Mucosa of rectum (tissue), 2 donors: ENCODE measurements at regions not wholly inside any gene's neighbourhood (a gene's known extent, or its start where the extent isn't known, plus 50 kb on each side); places are given as distances from the start of the nearest gene placed in this dataset.

Source experiments
- H3K27ac ChIP-seq, 2 donors: one replicate each; pipeline ENCODE4 v1.7.0; 2013; ENCODE audit warnings: inconsistent platforms in 2 of 2, low read depth in 2 of 2, low read length in 2 of 2
- H3K27me3 ChIP-seq, 2 donors: one replicate each; pipeline ENCODE4 v1.7.0; 2013; ENCODE audit warnings: low read length in 2 of 2; ENCODE audit not compliant: control insufficient read depth in 2 of 2, insufficient read depth in 2 of 2
- H3K36me3 ChIP-seq, 2 donors: one replicate each; pipeline ENCODE4 v1.7.0; 2013; ENCODE audit warnings: low read length in 2 of 2; ENCODE audit not compliant: control insufficient read depth in 2 of 2, insufficient read depth in 2 of 2
- H3K4me1 ChIP-seq, 2 donors: one replicate each; pipeline ENCODE4 v1.7.0; 2013; ENCODE audit warnings: low read length in 2 of 2, mild to moderate bottlenecking in 1 of 2; ENCODE audit not compliant: control insufficient read depth in 2 of 2, insufficient read depth in 2 of 2
- H3K4me3 ChIP-seq, 2 donors: one replicate each; pipeline ENCODE4 v1.7.0; 2013; ENCODE audit warnings: low read length in 2 of 2
- H3K9ac ChIP-seq, 2 donors: one replicate each; pipeline ENCODE4 v1.7.0; 2013; ENCODE audit warnings: low read length in 2 of 2, low read depth in 1 of 2, mild to moderate bottlenecking in 1 of 2
- H3K9me3 ChIP-seq, 2 donors: one replicate each; pipeline ENCODE4 v1.7.0; 2013; ENCODE audit warnings: low read length in 2 of 2; ENCODE audit not compliant: control insufficient read depth in 2 of 2
- donor health status: healthy.
- donor health status: Normal muscosa, but diverticular disease.

DNA sequence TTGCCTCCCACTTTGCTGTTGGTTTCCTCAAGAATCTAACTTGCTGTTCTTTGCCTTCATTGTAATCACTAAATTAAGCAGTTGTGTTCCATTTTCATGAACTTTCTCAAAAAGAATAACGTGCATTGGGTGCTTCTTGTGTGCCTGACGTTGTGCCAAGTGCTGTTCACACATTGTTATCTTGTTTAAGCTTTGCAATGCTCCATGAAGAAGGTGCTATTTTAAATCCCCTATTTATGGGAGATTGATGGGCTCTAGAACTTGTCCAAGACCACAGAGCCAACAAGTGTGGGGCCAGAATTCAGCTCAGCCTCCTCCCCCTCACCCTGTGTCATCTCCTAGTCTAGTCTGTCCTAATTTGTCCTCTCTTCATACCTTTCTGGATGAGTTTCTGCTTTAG is 199.8 kb downstream of the C1orf94 start:
- Histone ChIP-seq H3K9me3 (no peaks in the 10 kb centered on the region), H3K4me1 (no peaks in the 10 kb centered on the region), H3K9ac (no peak overlapping the region), H3K36me3 (no peaks in the 10 kb centered on the region), H3K27me3 (peaks cover 0 to 2% of the 10 kb centered on the region in 2 donors), H3K4me3 (no peak overlapping the region), H3K27ac (no peak overlapping the region)

DNA sequence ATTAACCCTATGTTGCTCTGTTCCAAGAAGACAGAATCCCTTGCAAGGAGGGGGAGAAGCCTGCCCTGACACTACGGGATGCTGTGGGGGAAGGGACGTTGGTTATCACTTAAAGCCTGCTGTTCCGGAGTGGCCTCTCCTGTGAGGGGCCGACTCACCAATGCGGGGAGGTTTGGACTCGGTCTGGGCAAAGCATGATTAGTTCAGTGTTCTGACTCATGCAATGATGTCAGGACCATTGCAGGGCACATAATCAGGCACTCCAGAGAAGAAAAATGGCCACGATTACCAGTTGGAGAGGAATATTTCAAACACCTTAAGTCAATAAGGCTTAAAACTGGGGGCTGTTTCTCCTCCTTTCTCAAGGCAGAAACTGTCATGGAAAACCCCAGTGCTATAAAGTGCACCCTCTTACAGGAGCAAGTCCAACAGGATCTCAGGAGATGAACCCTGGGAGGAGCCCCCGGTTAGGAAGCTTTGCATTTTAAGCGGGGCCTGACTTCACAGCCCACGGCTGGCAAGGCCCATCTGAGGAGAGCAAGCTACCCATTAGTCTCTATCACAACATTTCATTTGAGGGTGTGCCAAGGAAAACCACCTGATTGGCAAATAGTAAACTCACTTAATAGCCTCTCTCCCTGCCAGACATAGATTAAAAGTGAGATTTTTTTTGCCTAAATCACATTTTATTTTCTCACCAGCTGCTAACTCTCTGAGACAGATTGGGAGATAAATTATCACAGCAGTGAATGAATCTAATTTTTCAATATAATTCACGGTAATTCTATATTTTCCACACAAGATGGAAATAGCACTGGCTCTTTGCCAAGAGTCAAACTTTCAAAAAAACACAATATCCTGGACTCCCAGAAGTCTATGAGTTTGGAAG is 202.5 kb downstream of the C1orf94 start:
- Histone ChIP-seq H3K9ac (no peak overlapping the region), H3K9me3 (no peaks in the 10 kb centered on the region), H3K4me3 (no peak overlapping the region), H3K36me3 (no peaks in the 10 kb centered on the region), H3K27me3 (peaks cover 0 to 3% of the 10 kb centered on the region in 2 donors), H3K27ac (no peak overlapping the region), H3K4me1 (no peaks in the 10 kb centered on the region)

DNA sequence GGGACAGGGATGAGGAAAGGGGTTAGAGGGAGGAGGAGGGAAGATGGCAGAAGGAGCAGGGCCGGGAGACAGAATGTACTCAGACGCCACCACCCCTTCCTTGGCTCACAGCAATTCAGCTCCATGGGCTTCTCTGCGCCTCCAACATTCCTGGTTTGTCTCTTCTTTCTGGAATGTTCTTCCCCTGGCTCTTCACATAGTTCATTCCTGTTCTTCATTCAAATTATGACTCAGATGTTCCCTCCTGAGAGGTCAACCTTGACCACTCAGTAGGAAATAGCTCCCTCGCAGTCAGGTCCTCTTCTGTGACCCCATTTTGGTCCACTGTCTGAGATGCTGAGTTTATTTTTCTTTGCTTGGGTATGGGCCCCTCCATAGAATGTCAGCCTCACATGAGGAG is 203.2 kb downstream of the C1orf94 start:
- no peaks in the 10 kb centered on the region for H3K9me3 ChIP-seq
- H3K4me3 ChIP-seq: no peak overlapping the region
- H3K27ac ChIP-seq: no peak overlapping the region
- H3K36me3 ChIP-seq: no peaks in the 10 kb centered on the region
- H3K27me3 ChIP-seq: peaks cover 0 to 3% of the 10 kb centered on the region in 2 donors
- no peak overlapping the region for H3K9ac ChIP-seq
- no peaks in the 10 kb centered on the region for H3K4me1 ChIP-seq

DNA sequence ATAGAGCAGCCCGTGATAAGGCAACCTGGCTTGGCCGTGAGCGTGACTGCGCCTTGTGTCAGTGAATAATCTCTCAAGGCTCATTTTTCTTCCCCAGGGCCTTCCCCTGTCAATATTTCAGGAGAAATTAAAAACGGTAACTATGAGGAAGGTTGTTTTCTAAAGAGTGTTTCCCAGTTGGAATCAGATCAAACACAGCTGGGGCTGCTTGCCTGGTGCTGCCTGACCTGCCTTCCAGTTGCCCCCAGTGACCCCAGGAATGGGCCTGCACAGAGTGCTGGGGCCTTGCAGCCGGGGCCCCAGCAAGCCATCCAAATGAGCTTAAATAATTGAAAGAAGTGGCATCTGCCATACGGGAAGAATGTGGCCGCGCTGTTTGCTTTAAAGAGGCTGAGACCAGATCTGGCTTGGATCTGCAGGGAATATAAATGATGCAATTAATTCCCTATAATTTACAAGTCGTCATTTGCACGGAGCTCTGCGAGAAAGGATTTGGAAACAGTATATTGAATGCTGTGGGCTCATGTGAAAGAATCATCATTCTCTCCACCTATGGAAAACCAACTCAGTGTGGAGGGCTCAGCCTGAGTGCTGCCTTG is 203.9 kb downstream of the C1orf94 start:
- no peak overlapping the region for H3K4me3 ChIP-seq
- H3K9ac ChIP-seq: no peak overlapping the region
- H3K9me3 ChIP-seq: no peaks in the 10 kb centered on the region
- H3K4me1 ChIP-seq: no peaks in the 10 kb centered on the region
- no peak overlapping the region for H3K27ac ChIP-seq
- H3K36me3 ChIP-seq: no peaks in the 10 kb centered on the region
- H3K27me3 ChIP-seq: peaks cover 0 to 3% of the 10 kb centered on the region in 2 donors

DNA sequence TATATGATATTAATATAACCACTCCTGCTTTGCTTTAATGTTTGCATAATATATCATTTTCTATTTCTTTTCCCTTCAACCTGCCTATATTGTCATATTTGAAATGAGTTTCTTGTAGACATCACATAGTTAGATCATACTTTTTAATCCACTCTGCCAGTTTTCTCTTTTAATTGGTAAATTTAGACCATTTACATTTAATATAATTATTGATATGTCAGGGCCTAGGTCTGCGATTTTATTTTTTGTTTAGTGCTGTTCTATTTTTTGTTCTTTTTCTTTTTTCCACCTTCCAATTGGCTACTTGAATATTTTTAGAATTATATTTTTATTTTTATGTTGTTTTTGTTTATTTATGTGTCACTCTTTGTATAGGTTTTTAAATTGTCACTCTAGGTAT is 213.3 kb downstream of the C1orf94 start:
- H3K27ac ChIP-seq: no peak overlapping the region
- H3K9ac ChIP-seq: no peak overlapping the region
- no peaks in the 10 kb centered on the region for H3K36me3 ChIP-seq
- H3K4me1 ChIP-seq: no peaks in the 10 kb centered on the region
- no peaks in the 10 kb centered on the region for H3K27me3 ChIP-seq
- no peak overlapping the region for H3K4me3 ChIP-seq
- H3K9me3 ChIP-seq: no peaks in the 10 kb centered on the region

DNA sequence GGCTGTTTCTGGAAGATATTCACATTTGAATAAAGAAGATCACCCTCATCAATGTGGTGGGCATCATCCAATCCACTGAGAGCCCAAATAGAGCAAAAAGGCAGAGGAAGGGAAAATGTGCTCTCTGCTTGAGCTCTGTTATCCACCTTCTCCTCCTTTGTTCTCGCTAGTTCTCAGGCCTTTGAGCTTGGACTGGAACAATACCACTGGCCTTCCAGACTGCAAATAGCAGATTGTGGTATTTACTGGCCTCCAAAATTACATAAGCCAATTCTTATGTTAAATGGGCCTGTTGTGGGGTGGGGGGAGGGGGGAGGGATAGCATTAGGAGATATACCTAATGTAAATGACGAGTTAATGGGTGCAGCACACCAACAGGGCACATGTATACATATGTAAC is 219.3 kb downstream of the C1orf94 start:
- Histone ChIP-seq H3K9me3 (no peaks in the 10 kb centered on the region), H3K27ac (no peak overlapping the region), H3K27me3 (peaks cover 0 to 7% of the 10 kb centered on the region in 2 donors), H3K36me3 (no peaks in the 10 kb centered on the region), H3K4me1 (no peaks in the 10 kb centered on the region), H3K4me3 (no peak overlapping the region), H3K9ac (no peak overlapping the region)

DNA sequence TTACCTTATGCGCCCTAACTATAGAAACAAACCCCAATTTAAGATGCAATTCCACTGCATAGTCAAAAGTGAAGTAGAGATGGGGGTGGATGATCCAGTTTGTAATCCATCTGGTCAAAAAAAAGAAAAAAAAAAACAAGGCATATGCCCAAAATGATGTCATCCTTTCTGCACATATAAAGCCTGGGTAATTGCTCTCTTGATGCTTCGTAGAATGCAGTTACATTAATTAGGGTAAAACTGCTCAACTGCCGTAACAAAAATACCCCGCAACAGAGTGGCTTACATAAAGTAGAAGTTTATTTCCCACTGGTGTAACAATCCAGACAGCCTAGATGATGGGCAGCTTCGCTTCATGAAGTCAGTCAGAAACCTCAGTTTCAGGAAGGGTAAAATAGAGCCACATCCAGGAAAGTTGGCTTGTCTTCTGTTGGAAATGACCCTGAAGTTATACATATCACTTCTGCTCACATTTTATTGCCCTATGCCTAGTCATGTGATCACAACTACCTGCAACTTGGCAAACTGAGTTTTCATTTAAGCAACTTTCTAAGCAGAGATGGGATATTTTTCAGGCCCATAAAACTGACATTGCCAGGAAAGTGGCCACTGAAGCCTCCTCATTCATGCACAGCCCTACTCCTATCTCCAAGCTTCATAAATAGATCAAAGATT is 221.7 kb downstream of the C1orf94 start:
- Histone ChIP-seq H3K4me1 (no peaks in the 10 kb centered on the region), H3K9ac (no peak overlapping the region), H3K27ac (no peak overlapping the region), H3K9me3 (no peaks in the 10 kb centered on the region), H3K27me3 (peaks cover 0 to 7% of the 10 kb centered on the region in 2 donors), H3K36me3 (no peaks in the 10 kb centered on the region), H3K4me3 (no peak overlapping the region)

DNA sequence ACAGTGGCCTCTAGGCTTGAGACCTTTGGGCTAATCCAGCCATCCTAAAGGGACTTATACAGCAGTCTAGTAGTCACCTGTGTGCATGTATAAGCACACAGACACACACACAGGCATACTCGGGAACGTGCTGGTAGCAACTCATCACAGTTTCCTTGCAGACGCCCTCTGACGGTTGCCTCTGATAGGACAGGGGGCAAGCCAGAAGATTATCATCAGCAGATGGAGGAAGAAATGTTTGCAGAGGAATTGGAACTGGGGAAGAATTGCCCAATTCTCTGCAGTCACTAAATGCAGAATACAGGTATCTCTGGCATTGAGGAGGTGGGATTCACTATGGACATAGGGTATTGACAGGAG is 222.2 kb downstream of the C1orf94 start:
- no peaks in the 10 kb centered on the region for H3K9me3 ChIP-seq

DNA sequence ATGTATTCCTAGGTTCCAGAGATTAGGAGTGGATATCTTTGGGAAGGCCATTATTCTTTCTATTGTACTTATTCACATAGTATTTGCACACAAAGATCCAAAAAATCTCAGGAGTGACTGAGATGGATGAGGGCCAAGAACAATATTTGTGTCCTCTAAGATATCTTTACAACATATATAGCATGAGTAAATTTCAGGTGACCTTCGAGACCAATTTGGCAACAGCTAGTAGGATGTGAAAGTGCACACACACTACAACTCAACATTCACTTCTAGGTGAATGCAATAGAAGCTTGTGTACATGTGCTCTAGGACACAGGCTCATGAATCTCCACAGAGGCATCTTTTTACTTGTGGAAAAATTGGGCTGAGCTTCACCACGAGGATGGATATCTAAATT is 224.0 kb downstream of the C1orf94 start:
- Histone ChIP-seq H3K4me3 (no peak overlapping the region), H3K27ac (no peak overlapping the region), H3K9ac (no peak overlapping the region), H3K36me3 (no peaks in the 10 kb centered on the region), H3K27me3 (peaks cover 0 to 15% of the 10 kb centered on the region in 2 donors), H3K9me3 (peaks cover 3% of the 10 kb centered on the region in 2 donors), H3K4me1 (no peaks in the 10 kb centered on the region)

More for the DNA sequence above, 222.2 kb downstream of the C1orf94 start:
- H3K27ac ChIP-seq: no peak overlapping the region
- no peaks in the 10 kb centered on the region for H3K36me3 ChIP-seq
- H3K9ac ChIP-seq: no peak overlapping the region
- no peaks in the 10 kb centered on the region for H3K4me1 ChIP-seq
- peaks cover 0 to 7% of the 10 kb centered on the region in 2 donors for H3K27me3 ChIP-seq
- no peak overlapping the region for H3K4me3 ChIP-seq

DNA sequence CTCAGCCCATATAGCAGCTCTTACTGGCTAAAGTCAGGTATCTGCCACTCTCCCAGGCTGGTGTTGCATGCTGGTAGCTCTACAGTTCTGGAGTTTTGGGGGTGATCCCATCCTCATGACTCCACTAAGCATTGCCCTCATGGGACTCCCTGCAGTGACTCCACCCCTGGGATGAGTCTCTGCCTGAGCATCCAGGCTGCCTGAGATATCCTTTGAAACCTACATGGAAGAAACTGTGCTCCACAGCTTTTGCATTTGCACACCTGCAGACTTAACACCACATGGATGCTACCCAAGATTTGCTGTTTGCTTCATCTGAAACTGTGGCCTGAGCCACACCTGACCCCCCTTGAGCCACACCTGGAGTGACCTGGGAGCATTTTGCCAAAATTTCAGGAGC is 226.4 kb downstream of the C1orf94 start:
- no peak overlapping the region for H3K27ac ChIP-seq
- H3K9me3 ChIP-seq: peaks cover 3% of the 10 kb centered on the region in 2 donors
- peaks cover 2 to 10% of the 10 kb centered on the region in 2 donors for H3K27me3 ChIP-seq
- no peak overlapping the region for H3K4me3 ChIP-seq
- H3K4me1 ChIP-seq: peaks cover 0 to 7% of the 10 kb centered on the region in 2 donors
- H3K36me3 ChIP-seq: no peaks in the 10 kb centered on the region
- H3K9ac ChIP-seq: no peak overlapping the region
